ENCODE measurements at regions not wholly inside any gene's neighbourhood (a gene's known extent, or its start where the extent isn't known, plus 50 kb on each side); places are given as distances from the start of the nearest gene placed in this dataset.

DNA sequence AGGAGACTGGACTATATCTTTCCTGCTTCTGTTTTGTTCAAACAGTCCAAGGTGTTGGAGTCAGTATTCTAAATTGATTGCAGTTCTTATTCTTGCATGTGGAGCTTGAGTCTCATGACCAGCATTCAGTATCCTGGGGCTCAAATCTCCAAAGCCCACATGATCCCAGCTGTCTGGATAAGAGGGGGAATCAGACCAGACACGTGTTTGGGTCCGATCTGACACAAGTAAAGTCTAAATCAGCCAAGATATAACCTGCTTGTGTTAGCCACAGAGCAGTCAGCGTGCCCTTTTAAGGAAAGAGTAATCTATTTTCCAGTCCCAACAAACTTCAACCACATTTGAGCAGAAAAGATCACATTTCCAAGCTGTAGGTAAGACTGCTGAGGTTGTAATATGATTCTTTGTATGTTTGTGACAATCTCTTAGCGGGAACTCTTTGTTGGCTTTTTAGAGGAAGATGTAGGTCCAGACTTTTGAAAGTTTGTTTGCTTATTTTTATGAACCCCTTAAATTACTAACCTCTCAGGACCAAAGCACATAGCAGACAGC, 334.6 kb downstream of the SLC4A3 start:
- DNase-seq: peak; percentile 17

GRCh38 chr2:219962801-219963200, 335.4 kb downstream of the SLC4A3 start:
- DNase-seq: no peak

- no peak for DNase-seq
These were observed 338.1 kb downstream of the SLC4A3 start for GRCh38 chr2:219965287-219966194.

GRCh38 chr2:219967247-219968245, 340.1 kb downstream of the SLC4A3 start:
- no peak for DNase-seq

DNA sequence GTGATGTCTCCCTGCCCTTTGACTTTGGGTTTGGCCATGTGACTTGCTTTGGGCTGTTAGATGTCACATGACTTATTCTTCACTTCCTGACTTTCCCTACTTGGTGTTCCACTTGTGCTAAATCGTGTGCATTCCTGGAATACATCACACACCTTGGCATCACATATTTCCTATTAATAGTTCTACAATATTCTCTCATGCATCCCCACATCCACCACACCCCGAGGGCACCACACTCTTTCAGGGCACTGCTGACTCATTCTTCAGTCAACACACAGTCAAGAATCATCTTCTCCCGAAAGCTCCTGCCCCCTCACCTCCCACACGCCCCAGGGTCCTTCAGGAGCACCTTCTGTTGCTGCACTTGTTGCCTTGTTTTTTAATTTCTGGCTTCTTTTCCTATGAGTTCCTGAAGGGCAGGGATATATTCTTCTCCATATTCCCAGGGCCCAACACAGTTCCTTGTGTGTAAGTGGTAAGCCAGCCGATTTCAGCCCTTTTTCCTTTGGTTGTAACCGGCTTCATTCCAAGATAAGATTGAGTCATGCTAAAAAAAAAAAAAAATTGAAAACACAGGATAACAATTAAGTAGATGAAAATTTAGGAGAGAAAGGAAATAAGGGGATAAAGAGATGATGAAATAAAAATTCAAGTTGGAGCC, 341.4 kb downstream of the SLC4A3 start:
- DNase-seq: no peak

- DNase-seq: no peak
These were observed 342.1 kb downstream of the SLC4A3 start for GRCh38 chr2:219969508-219969907.

GRCh38 chr2:219973136-219973535, 345.7 kb downstream of the SLC4A3 start:
- no peak for DNase-seq

- DNase-seq: no peak
These were observed 349.4 kb downstream of the SLC4A3 start for GRCh38 chr2:219976871-219977270.

GRCh38 chr2:219980638-219981037, 353.2 kb downstream of the SLC4A3 start:
- DNase-seq: no peak

DNA sequence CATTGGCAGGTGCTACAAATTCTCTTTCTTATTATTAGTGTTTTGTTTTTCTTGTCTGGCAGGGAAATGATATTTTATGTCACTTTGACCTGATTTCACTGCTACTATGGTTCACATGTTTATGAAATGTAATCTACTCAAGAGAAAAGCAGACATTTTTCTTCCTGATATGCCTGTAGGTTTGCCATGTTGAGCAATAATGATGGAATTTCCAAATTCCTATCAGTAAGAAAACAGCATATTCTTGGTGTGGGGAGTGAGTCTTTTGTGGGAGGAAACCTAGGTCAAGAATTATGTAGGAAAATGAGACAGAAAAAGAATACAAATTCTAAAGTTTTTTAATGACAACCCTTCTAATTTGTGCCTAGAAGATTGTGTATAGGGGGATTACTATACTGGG, 356.4 kb downstream of the SLC4A3 start:
- DNase-seq: no peak

- no peak for DNase-seq
These were observed 357.6 kb downstream of the SLC4A3 start for GRCh38 chr2:219985017-219985416.

DNA sequence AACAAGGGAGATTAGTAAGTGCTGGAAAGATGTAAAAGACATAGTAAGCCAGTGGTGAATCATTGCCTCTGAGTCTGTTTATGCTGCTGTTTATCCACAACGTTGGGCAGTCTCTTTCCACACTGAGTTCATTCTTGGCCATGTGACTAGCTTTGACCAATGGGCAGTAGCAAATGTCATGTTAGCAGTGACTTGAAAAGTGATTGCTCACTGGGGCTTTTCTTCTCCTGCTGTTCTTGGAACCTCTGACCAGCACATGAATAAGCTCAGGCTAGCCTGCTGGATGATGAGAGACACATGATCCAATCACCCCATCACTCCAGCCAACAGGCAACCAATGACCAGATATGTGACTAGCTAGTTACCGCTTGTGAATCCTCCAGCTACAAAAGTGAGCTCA, 360.4 kb downstream of the SLC4A3 start:
- DNase-seq: no peak

- no peak for DNase-seq
These were observed 362.3 kb downstream of the SLC4A3 start for GRCh38 chr2:219989744-219990143.

DNA sequence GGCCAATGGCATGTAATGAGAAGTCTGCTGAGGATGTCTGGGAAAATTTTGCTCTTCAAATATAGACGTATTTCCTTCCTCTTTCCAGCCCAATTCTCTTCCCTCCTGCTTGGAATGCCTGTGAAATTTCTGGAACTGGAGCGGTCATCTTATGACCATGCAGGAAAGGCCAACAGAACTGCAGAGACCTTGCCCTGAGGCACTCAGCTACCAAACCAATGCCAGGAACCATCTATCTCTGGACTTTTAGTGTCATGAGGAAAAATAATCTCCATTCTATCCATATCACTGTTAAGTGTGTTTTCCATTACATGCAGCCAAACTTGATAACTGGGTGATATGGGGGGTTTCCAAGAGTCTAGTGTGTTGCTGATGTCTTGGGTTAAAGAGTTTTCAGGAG, 363.7 kb downstream of the SLC4A3 start:
- no peak for DNase-seq

DNA sequence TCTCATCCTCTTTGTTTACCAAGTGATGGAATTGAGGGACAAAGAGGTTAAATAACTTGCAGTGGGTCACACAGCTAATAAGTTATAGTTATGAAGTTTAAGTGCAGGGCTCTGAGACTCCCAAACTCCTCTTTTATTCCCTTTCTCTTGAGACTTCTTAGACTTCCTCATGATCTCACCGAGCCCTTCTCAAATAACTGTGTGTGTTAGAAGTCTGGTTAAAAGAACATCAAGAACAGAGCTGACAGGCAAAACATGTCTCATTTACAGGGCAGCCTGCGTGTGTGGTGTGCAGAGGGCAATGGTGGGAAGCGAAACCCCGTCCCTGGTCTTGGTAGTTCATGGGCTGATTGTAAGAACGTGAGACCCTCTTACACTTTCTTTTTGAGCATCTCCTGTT, 368.0 kb downstream of the SLC4A3 start:
- DNase-seq: no peak

DNA sequence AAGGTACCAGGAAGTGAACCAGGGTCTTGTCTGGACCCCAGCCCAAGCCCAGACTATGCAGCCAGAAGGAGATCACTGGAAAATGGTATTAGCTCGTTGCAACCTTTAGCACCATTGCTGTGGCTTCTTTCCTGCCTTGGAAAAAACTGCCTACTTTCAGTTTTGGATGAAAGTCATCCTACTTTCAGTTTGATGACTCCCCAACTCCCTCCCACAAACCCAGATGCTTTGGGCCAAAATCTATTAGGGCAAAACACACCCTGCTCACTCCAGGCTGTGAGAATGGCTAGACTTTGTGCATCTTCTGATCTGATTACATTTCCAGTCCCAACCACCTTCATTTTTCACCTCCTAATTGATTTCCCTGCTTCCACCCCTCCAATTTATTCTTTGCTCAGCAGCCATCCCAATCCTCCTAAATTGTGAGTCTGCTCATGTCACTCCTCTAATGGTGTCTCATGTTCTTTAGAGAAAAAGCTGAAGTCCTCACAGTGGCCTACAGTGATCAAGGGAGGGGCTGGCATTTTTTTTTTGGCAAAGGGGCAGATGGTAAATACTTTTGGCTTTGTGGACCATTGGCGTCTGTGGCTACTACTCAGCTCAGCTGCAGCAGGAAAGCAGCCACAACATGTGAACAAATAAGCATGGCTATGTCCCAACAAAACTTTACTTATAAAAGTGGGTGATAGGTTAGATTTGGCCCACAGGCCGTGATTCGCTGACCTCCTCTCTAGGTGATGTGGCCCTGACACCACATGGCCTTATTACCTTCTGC, 368.7 kb downstream of the SLC4A3 start:
- DNase-seq: no peak

- no peak for DNase-seq
These were observed 370.0 kb downstream of the SLC4A3 start for GRCh38 chr2:219997341-219997851.

DNA sequence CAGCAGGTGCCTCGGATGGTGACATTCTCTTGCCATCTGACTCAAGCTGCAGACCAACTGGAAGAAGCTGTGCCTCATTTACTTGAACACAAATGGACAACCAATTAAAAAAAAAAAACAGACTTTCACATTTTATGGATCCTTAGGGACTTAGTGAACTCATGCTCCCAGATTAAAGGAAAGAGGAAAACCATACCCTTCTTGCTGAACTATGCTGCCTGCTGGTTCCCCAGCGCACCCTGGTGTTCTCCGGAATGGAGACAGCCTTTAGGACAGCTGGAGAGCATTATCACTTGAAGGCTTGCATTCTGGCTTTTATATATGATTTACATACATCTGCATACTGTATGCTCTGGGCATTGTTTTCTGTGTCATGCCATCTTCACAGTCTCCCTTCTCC, 370.7 kb downstream of the SLC4A3 start:
- no peak for DNase-seq

- DNase-seq: no peak
These were observed 371.3 kb downstream of the SLC4A3 start for GRCh38 chr2:219998714-219999227.

- no peak for DNase-seq
These were observed 372.6 kb downstream of the SLC4A3 start for GRCh38 chr2:220000080-220000479.

DNA sequence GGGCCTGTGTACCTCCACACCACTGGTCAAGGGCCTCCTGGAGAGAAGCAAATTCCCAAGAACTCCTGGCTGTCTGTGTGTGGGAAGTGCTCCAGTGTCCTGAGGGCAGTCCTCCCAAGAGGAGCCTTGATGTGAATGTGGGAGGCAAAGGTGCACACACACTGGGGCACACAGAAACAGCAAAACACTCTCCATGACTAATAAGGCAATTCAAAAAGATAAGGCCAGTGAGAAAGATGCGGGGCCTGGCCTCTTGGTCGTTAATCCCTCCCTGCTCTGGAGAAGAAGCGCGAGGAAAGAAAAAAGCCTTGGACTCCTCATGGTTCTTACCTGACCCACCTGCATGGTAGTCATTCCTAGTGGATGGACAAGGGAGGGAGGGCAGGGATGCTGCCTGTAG, 373.2 kb downstream of the SLC4A3 start:
- DNase-seq: no peak

- no peak for DNase-seq
These were observed 374.3 kb downstream of the SLC4A3 start for GRCh38 chr2:220001751-220002150.
